AG09319 (cell line): ENCODE measurements at regions not wholly inside any gene's neighbourhood (a gene's known extent, or its start where the extent isn't known, plus 50 kb on each side); places are given as distances from the start of the nearest gene placed in this dataset.

Source experiments
- DNase-seq: peaks from one replicate; pipeline ENCODE4 v3.0.0-alpha.2; 2010; ENCODE audit warnings: low read depth; ENCODE audit errors: extremely low read depth
- TF ChIP-seq, protein P1 (sequence below): IDR thresholded peaks from 2 replicates; pipeline ENCODE4 v1.5.1; 2011; ENCODE audit warnings: low read depth, mild to moderate bottlenecking, inconsistent platforms, low read length, moderate library complexity

GRCh38 chr5:88660264-88660946 lies 222.6 kb downstream of the MEF2C start:
- TF ChIP-seq, protein P1, sequence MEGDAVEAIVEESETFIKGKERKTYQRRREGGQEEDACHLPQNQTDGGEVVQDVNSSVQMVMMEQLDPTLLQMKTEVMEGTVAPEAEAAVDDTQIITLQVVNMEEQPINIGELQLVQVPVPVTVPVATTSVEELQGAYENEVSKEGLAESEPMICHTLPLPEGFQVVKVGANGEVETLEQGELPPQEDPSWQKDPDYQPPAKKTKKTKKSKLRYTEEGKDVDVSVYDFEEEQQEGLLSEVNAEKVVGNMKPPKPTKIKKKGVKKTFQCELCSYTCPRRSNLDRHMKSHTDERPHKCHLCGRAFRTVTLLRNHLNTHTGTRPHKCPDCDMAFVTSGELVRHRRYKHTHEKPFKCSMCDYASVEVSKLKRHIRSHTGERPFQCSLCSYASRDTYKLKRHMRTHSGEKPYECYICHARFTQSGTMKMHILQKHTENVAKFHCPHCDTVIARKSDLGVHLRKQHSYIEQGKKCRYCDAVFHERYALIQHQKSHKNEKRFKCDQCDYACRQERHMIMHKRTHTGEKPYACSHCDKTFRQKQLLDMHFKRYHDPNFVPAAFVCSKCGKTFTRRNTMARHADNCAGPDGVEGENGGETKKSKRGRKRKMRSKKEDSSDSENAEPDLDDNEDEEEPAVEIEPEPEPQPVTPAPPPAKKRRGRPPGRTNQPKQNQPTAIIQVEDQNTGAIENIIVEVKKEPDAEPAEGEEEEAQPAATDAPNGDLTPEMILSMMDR, result no peak
- no peak for DNase-seq

- DNase-seq, result no peak
- TF ChIP-seq, protein P1, result no peak
Measured at GRCh38 chr5:88659529-88660263, 223.3 kb downstream of the MEF2C start.

GRCh38 chr5:88658886-88659285 lies 224.1 kb downstream of the MEF2C start:
- DNase-seq, result no peak
- TF ChIP-seq, protein P1, result no peak

DNA sequence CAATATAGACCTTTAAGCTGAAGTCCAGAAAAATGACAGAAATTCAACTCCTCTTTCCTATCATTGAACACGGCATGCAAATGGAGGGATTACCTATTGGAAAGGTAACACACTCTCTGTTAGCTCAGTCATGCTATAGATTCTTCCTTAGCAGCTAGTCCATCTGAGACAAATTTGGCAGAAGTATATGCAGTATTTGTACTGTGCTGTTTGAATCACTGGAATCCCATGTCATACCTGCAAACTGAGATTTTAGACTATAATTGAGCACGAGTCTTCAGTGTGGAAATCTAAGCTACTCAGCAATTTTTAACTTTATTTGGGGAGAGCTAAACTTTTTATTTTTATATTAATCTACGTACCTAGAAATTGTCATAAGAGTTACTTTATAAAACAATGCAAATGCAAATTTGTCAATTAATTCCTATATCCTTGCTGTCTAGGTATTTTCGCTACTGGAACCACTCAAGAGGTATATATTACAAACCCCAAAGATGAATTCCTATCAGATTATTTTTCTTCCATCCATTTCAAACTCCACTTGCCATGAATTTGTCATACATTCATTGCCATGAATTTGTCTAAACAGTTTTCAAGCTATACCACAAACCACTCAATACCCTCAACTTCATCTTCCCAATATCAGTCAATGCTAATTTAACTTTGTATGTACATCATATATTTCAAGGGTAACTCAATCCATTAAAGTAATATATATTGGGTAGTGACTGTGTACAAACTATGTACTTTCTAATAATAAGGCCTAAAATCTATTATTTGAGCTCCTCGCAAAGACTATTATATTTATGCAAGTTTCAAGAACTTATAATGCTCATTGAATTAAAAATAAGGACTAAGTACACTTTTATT lies 224.8 kb downstream of the MEF2C start:
- TF ChIP-seq, protein P1, result no peak
- no peak for DNase-seq

DNA sequence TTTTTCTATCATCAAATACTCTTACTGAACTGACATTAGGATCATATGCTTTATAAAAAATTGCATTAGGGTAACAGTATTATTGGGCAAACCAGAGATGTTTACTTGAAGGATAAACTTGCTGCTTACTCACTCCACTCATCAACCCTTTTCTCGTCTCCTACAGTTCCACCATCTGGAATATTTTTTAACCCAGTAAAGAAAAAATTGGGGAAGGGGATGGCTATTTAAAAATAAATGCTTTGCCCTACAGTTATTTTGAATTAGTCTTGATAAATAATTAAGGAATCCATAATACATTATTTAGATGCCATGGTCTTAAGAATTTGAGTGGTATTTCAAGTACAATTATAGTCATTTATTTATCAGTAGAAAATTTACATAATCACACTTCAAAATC lies 225.8 kb downstream of the MEF2C start:
- TF ChIP-seq, protein P1, result no peak
- no peak for DNase-seq

DNA sequence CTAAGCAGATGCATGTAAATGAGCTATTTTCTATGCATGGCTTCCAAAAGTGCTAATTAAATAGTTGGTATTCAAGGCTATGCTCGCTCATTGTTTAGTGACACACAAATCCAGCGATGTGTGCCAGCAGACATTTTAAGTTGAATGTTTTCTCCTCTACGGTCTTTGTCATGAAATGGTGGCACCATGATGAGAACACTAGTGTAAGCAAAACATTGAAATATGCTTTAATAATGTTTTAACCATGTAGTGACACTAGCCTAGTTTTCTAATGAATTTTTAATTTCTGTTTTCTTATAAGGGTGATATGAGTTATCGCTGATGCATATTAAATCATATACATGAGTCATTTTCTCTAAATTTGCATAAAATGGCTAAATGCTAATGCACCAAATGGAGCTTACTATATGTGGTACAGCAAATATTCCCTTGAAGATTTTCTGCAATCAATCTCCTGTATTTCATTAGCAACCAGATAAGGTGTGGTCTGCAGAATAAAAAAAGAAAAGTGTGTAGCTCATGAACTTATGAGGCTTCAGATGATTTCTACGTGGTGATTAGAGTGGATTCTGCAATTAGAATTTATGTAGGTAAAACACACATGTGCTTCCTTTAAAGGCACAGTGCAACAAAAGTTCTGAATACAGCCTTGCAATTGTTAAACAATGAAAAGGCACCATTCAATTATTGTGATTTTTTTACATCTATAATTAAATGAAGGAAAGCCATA lies 226.6 kb downstream of the MEF2C start:
- no peak for DNase-seq
- TF ChIP-seq, protein P1, result no peak
